ENCODE measurements at regions not wholly inside any gene's neighbourhood (a gene's known extent, or its start where the extent isn't known, plus 50 kb on each side); places are given as distances from the start of the nearest gene placed in this dataset.
A peak's percentile ranks its signal among the peaks of the same experiment; 100 is the strongest.

DNA sequence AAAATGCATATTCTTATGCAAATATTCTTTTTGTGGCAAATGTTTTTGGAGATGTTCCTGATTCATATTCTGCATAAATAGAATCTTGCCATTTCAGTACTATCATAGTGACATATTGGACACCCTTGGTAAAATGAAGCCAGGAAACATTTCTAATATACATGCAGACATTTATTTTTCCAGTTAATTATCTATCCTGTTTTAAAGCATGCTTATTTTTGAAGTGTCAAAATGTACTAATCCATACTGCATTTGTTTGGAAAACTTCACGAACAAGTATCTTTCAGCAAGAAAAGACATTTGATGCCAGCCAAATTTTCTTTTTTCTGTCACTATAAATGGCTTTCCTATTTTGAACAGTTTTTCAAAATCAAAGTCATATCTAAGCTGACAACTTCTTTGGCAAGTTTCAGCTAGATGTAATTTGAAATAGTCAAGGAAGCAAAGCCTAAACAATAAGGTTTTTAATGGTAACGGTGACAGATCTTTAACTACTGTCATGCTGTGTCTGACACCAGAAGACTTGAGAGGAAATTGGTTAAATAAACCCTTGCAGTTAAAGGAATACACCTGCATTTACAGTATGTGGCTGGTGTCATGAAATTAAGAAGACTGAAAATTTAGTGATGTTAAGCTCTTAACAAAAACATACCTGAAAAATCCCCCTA, 284.3 kb downstream of the TLE1 start:
- ATAC-seq (no peak), DNase-seq (ENCODE audit: missing footprints) (no peak)
- intact Hi-C loops (cut with DNase I), result no loop called here

DNA sequence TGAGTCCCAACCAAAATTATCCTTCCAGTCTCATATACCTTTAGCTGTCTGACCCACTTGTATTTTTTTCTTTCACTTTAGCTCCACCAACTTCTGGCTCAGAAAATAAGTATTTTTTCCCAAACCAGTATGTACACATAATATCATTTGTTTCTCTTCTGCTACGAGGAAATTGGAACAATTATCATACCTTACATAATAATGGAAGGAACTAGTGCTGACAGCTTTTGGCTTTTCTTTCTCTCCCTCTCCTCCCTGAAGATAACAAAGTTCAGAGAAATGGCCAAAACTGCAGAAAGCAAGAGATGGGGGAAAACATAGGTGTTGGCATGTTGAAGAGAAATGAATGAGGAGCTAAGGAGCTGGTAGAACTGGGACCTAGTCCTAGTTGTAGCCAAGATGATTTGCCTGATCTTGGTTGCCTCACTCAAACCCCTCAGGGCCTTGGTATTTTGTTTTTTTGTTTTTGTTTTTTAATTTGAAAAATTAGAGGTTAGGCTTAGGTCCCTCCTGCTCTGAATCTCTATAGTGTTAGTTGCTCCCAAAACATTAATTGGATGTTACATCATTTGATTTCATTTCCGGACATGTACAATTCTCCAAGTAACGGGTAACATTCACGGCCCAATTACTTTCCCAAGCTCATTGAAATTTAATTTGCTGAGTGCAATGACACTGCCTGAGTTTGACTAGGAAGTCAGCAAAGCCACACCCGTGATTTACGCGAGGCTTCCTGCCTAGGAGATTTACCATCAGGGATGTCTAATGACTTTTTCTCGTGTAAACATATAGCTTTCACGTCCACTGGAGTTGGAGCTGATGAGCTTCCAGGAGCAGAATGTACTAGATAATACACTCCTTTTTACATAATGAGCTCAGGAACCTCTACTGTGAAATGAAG, 291.6 kb downstream of the TLE1 start:
- peak; percentile 30 for ATAC-seq
- intact Hi-C loops (cut with DNase I), result loop anchor here (10.0 kb wide), 1 partner anchor 127 kb away; no protein-coding TSS in a partner anchor
- no peak for DNase-seq (ENCODE audit: missing footprints)

- no peak for DNase-seq (ENCODE audit: missing footprints)
- intact Hi-C loops (cut with DNase I), result loop anchor here (10.0 kb wide), 1 partner anchor 128 kb away; no protein-coding TSS in a partner anchor
- no peak for ATAC-seq
These were observed 292.8 kb downstream of the TLE1 start for GRCh38 chr9:81396528-81396927.

GRCh38 chr9:81395676-81396054, 293.7 kb downstream of the TLE1 start:
- ATAC-seq (no peak), DNase-seq (ENCODE audit: missing footprints) (no peak)
- intact Hi-C loops (cut with DNase I), result loop anchor here (10.0 kb wide), 1 partner anchor 129 kb away; no protein-coding TSS in a partner anchor

GRCh38 chr9:81394881-81395675, 294.3 kb downstream of the TLE1 start:
- ATAC-seq (peak; percentile 61), DNase-seq (ENCODE audit: missing footprints) (no peak)
- intact Hi-C loops (cut with DNase I), result loop anchor here (10.0 kb wide), 1 partner anchor 130 kb away; no protein-coding TSS in a partner anchor

DNA sequence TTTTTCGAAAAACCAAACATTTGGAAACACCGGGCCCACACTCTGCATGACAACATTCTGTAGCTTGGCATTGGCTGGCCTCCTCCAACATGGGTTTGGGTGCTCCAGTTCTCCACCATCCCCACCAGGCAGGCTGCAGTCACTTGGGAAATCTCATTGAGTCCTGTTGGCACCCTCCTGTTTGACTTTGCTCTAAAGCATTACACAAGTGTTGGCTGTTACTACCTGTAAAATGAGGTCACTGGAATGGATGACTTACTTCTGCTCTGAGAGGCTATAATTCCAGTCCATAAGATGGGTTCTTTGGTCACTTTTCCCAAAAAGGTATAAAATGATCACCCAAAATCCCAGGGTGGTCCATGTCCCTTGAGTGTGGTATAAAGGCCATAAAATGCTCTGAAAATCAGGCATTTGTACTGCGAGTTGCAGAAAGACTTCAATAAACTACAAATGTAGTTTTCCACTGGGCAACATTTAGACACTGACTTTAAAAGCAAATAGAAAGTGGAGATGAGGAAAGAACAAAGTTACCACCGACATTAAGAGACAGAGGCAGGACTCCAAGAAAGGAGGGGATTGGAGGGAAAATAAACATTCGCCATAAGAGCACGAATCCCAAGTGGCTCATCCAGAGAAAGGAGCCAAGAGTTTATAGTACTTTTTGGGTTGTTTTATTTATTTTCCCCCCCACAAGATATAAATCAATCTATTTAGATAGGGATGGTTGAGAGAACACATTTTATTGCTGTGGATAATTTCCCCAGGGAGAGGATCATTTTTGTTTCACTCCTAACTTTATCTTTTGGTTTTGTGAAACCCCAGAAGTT, 295.1 kb downstream of the TLE1 start:
- ATAC-seq (peak; percentile 21), DNase-seq (ENCODE audit: missing footprints) (no peak)
- intact Hi-C loops (cut with DNase I), result loop anchor here (10.0 kb wide), 1 partner anchor 131 kb away; no protein-coding TSS in a partner anchor

DNA sequence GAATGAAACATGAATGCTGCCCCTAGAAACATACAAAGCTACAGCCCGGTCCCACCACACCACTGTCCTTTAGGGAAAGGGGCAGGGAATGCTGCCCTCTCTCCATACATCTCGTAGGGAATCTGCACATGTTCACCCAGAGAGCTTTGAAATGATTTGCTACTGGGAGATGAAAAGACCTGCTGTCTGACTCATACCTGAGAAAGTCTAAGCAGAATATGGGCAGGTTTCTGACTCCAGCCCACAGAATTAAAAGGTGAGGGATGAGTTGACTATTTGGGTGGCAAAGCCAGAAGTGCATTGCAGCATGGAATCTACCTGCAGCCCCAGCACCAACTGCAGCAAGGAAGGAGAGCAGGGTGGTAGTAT, 297.9 kb downstream of the TLE1 start:
- ATAC-seq (no peak), DNase-seq (ENCODE audit: missing footprints) (no peak)
- intact Hi-C loops (cut with DNase I), result loop anchor here (10.0 kb wide), 1 partner anchor 133 kb away; no protein-coding TSS in a partner anchor

- DNase-seq (ENCODE audit: missing footprints) (no peak), ATAC-seq (no peak)
- intact Hi-C loops (cut with DNase I), result loop anchor here (10.0 kb wide), 1 partner anchor 134 kb away; no protein-coding TSS in a partner anchor
These were observed 298.4 kb downstream of the TLE1 start for GRCh38 chr9:81390792-81391456.

DNA sequence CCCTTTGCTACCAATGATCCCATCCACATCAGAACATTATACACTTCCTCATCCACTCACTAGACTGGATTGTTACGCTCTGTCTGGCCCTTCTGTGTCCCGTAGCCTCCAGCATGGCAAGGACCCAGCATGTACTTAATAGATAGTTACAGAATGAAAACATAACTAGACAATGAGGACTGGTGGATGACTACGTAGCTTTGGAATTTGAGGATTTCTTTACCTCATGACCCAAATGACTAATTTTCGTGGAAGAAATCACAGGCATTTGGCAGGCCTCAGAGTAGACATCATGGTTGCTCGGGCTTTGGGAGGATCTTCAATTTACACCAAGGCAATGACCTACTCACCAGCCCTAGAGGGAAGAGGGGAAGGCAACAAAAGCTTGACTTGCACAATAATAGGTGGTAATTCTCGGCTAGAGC, 299.8 kb downstream of the TLE1 start:
- DNase-seq (ENCODE audit: missing footprints), result no peak
- intact Hi-C loops (cut with DNase I), result no loop called here
- peak; percentile 43 for ATAC-seq

DNA sequence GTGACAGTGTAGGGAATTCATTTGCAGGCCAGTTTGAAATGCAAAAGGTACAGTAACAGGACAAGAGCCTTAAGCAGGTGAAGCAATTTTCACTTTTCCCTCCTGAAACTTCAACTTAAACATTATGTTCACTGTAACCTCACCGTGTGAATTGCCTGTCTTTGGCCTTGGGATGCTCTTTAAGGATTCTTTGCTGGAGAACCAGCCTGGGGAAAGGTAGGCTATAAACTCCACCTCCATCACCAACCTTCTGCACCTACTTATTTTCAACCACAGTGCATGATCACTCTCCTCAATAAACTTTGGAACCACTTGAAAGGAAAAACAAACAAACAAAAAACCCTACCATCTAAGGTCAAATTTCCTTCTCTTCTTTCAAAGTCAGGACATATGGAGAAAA, 300.5 kb downstream of the TLE1 start:
- ATAC-seq (no peak), DNase-seq (ENCODE audit: missing footprints) (no peak)
- intact Hi-C loops (cut with DNase I), result no loop called here

- intact Hi-C loops (cut with DNase I), result no loop called here
- ATAC-seq, result no peak
- no peak for DNase-seq (ENCODE audit: missing footprints)
These were observed 301.8 kb downstream of the TLE1 start for GRCh38 chr9:81387360-81388106.

DNA sequence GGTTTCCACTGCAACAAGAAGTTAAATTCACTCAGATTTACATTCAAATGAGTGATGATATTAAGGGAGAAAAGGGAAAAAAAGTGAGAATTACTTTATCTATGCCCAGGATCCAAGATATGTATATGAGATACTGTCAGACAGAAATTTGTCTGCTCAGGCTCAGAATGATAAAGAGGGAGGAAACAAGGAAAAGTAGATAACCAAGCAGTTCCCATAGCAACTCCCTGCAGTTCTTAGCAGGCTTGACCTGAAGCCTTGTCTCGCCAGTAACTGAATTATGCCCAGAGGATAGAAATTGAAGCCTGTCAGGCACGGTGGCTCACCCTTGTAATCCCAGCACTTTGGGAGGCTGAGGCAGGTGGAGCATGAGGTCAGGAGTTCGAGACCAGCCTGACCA, 304.4 kb downstream of the TLE1 start:
- DNase-seq (ENCODE audit: missing footprints) (no peak), ATAC-seq (no peak)
- intact Hi-C loops (cut with DNase I), result no loop called here

- ATAC-seq (no peak), DNase-seq (ENCODE audit: missing footprints) (no peak)
- intact Hi-C loops (cut with DNase I), result no loop called here
These were observed 307.1 kb downstream of the TLE1 start for GRCh38 chr9:81382281-81382680.

DNA sequence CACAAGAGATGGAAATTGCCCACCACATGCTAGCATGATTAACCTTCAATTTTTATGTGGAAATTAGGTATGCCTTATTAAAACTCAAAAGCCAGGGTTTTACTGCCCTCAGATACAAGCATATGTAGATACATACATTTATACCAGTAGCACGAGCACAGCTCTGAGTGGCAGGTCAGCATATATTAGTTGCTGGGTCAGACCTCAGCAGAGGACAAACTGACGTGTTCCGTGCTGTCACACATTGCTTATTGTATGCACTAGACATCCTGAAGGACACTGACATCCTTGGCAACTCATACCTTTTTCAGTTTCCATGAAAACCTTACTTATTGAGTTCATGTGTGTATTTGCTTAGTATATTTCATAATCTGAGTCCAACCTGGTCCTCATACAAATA, 307.7 kb downstream of the TLE1 start:
- DNase-seq (ENCODE audit: missing footprints) (no peak), ATAC-seq (no peak)
- intact Hi-C loops (cut with DNase I), result no loop called here

GRCh38 chr9:81380504-81381359, 308.6 kb downstream of the TLE1 start:
- ATAC-seq, result no peak
- DNase-seq (ENCODE audit: missing footprints), result no peak
- intact Hi-C loops (cut with DNase I), result no loop called here

DNA sequence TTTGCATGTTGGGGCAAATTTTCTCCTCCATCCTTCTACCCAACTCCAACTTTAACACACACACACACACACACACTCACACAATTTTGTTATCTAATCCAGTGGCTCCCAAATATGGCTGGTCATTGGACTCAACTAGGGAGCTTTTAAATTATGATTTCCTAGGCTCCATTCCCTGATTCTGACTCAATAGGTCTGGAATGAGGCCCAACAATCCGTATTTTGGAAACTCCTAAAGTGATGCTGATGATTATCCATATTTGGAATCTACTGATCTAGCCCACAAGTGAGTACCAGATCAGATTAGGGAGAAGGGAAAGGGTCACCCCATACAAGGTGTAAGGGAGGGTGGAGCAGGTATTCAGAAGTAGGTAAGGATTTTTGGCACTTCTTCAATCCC, 309.7 kb downstream of the TLE1 start:
- intact Hi-C loops (cut with DNase I), result loop anchor here (10.0 kb wide), 1 partner anchor 305 kb away; the partner anchor contains the start of gene TLE1
- ATAC-seq, result no peak
- no peak for DNase-seq (ENCODE audit: missing footprints)
